ENCODE measurements at regions not wholly inside any gene's neighbourhood (a gene's known extent, or its start where the extent isn't known, plus 50 kb on each side); places are given as distances from the start of the nearest gene placed in this dataset.

DNA sequence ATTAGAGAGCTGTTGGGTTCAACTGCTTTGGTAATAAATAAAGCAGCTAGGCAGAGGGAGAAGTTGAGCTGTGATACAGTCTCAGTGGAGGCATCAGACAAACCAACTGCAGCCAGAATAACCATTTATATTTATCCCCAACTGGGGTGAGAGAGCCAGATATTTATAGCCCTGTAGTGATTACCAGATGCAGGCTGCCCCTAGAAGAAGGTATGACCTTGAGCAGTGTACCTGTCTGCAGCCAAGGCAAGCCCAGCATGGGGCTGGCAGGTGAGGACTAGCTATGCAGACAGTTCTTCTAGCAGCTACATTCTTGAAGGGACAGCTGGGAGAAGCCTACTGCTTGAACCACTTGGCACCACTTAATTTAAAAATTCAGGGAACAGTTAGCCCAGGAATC lies 144.4 kb upstream of the EPHA3 start:
- TF ChIP-seq, protein P1, sequence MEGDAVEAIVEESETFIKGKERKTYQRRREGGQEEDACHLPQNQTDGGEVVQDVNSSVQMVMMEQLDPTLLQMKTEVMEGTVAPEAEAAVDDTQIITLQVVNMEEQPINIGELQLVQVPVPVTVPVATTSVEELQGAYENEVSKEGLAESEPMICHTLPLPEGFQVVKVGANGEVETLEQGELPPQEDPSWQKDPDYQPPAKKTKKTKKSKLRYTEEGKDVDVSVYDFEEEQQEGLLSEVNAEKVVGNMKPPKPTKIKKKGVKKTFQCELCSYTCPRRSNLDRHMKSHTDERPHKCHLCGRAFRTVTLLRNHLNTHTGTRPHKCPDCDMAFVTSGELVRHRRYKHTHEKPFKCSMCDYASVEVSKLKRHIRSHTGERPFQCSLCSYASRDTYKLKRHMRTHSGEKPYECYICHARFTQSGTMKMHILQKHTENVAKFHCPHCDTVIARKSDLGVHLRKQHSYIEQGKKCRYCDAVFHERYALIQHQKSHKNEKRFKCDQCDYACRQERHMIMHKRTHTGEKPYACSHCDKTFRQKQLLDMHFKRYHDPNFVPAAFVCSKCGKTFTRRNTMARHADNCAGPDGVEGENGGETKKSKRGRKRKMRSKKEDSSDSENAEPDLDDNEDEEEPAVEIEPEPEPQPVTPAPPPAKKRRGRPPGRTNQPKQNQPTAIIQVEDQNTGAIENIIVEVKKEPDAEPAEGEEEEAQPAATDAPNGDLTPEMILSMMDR (IDR thresholded peaks at IDR 0.05), result no peak
- TF ChIP-seq POLR2AphosphoS5 (IDR thresholded peaks at IDR 0.05; ENCODE audit: low read depth, low read length) (no peak), SIN3A (IDR thresholded peaks at IDR 0.05; ENCODE audit: borderline replicate concordance, insufficient read depth, low read depth, low read length) (no peak)
- TF ChIP-seq, protein P2, sequence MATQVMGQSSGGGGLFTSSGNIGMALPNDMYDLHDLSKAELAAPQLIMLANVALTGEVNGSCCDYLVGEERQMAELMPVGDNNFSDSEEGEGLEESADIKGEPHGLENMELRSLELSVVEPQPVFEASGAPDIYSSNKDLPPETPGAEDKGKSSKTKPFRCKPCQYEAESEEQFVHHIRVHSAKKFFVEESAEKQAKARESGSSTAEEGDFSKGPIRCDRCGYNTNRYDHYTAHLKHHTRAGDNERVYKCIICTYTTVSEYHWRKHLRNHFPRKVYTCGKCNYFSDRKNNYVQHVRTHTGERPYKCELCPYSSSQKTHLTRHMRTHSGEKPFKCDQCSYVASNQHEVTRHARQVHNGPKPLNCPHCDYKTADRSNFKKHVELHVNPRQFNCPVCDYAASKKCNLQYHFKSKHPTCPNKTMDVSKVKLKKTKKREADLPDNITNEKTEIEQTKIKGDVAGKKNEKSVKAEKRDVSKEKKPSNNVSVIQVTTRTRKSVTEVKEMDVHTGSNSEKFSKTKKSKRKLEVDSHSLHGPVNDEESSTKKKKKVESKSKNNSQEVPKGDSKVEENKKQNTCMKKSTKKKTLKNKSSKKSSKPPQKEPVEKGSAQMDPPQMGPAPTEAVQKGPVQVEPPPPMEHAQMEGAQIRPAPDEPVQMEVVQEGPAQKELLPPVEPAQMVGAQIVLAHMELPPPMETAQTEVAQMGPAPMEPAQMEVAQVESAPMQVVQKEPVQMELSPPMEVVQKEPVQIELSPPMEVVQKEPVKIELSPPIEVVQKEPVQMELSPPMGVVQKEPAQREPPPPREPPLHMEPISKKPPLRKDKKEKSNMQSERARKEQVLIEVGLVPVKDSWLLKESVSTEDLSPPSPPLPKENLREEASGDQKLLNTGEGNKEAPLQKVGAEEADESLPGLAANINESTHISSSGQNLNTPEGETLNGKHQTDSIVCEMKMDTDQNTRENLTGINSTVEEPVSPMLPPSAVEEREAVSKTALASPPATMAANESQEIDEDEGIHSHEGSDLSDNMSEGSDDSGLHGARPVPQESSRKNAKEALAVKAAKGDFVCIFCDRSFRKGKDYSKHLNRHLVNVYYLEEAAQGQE (IDR thresholded peaks at IDR 0.05; ENCODE audit: insufficient read depth in 1 of 2, low read depth in 2 of 2, low read length in 1 of 2), result no peak

All from Panc1 (cell line).